PC-3 (cell line): ENCODE measurements at regions not wholly inside any gene's neighbourhood (a gene's known extent, or its start where the extent isn't known, plus 50 kb on each side); places are given as distances from the start of the nearest gene placed in this dataset.
"Not testable (repeated sequence)": the region's sequence is repeated elsewhere in the genome, so short reads cannot be mapped to it uniquely, and the experiment has no call there.

Experiments
- ATAC-seq: fragments of 200-7000 bp; cut with Tn5 transposase; 2 replicates; pipeline ENCODE4 v1.9.1; 2020; ENCODE audit warnings: mild to moderate bottlenecking, moderate library complexity
- BruUV-seq: library from RNA; stranded (reverse); fragments of 400-500 nt; replicated peaks from 2 replicates; lab custom pipeline; 2021; lab: Mats Ljungman, UMichigan
- CTCF ChIA-PET: fragments of 300-600 bp; sonication (Branson Sonifier 250); formaldehyde crosslinking; loops from one replicate; lab custom pipeline; 2022; ENCODE audit warnings: antibody characterized with exemption; lab: Charles Lee
- POLR2A ChIA-PET: fragments of 300-600 bp; sonication (Branson Sonifier 250); formaldehyde crosslinking; loops from one replicate; lab custom pipeline; 2022; ENCODE audit warnings: antibody characterized with exemption; ENCODE audit not compliant: unreplicated experiment; lab: Charles Lee
- DNase-seq: peaks from one replicate; pipeline ENCODE4 v3.0.0-alpha.2; 2015
- H2AFZ ChIP-seq: fragments of 300-600 bp; sonication (generic); 2 replicates; pipeline ENCODE4 v1.6.0; 2016; ENCODE audit warnings: antibody characterized with exemption, low read length
- H3F3A ChIP-seq: fragments of 300-600 bp; sonication (generic); one replicate; pipeline ENCODE4 v1.6.0; 2017; ENCODE audit warnings: antibody characterized with exemption, low read length, control low read depth, mild to moderate bottlenecking; ENCODE audit not compliant: unreplicated experiment
- H3K27ac ChIP-seq: fragments of 300-600 bp; sonication (generic); 2 replicates; pipeline ENCODE4 v1.5.1; 2016; ENCODE audit warnings: mild to moderate bottlenecking, low read length
- H3K27me3 ChIP-seq: fragments of 300-600 bp; sonication (generic); 2 replicates; pipeline ENCODE4 v1.6.1; 2016; ENCODE audit warnings: low read length, mixed read lengths
- H3K36me3 ChIP-seq: fragments of 300-600 bp; sonication (generic); 2 replicates; pipeline ENCODE4 v1.6.1; 2016; ENCODE audit warnings: low read depth, mixed run types, low read length, mixed read lengths
- H3K4me1 ChIP-seq: fragments of 300-600 bp; sonication (generic); 2 replicates; pipeline ENCODE4 v1.5.1; 2016; ENCODE audit warnings: low read length; ENCODE audit not compliant: insufficient read depth
- H3K4me2 ChIP-seq: fragments of 300-600 bp; sonication (generic); 2 replicates; pipeline ENCODE4 v1.6.0; 2016; ENCODE audit warnings: low read length
- H3K4me3 ChIP-seq: fragments of 300-600 bp; sonication (generic); 2 replicates; pipeline ENCODE4 v1.5.1; 2016; ENCODE audit warnings: mild to moderate bottlenecking, low read length, mixed read lengths
- H3K79me2 ChIP-seq: fragments of 300-600 bp; sonication (generic); 2 replicates; pipeline ENCODE4 v1.6.1; 2017; ENCODE audit warnings: low read length, mixed read lengths
- H3K9ac ChIP-seq: fragments of 300-600 bp; sonication (generic); 2 replicates; pipeline ENCODE4 v1.6.0; 2016; ENCODE audit warnings: mild to moderate bottlenecking, low read length
- H3K9me2 ChIP-seq: fragments of 300-600 bp; sonication (generic); replicated peaks from 2 replicates; pipeline ENCODE4 v1.6.1; 2016; ENCODE audit warnings: mixed run types, low read length, mixed read lengths
- H3K9me3 ChIP-seq: fragments of 300-600 bp; sonication (generic); 2 replicates; pipeline ENCODE4 v1.6.1; 2016; ENCODE audit warnings: low read length, mixed read lengths
- H4K20me1 ChIP-seq: fragments of 300-600 bp; sonication (generic); 2 replicates; pipeline ENCODE4 v1.6.1; 2016; ENCODE audit warnings: low read length, mixed read lengths
- CTCF ChIP-seq: fragments of 300-600 bp; sonication (generic); conservative IDR thresholded peaks from 2 replicates; pipeline ENCODE4 v1.5.1; 2017; ENCODE audit warnings: antibody characterized with exemption, low read depth, mild to moderate bottlenecking, low read length
- EZH2 ChIP-seq: fragments of 300-600 bp; sonication (generic); IDR thresholded peaks from one replicate; pipeline ENCODE4 v1.6.1; 2017; ENCODE audit warnings: antibody characterized with exemption, mild to moderate bottlenecking, low read length; ENCODE audit not compliant: unreplicated experiment
- EZH2phosphoT487 ChIP-seq: fragments of 300-600 bp; sonication (generic); IDR thresholded peaks from 2 replicates; pipeline ENCODE4 v1.6.1; 2018; ENCODE audit warnings: mild to moderate bottlenecking, antibody characterized with exemption, low read length, borderline replicate concordance
- intact Hi-C: fragments of 100-400 bp; cut with micrococcal nuclease; formaldehyde crosslinking; loops from 2 replicates; pipeline ENCODE4 v1.9.0; 2023

GRCh38 chrX:118231464-118231863 lies 114.4 kb upstream of the WDR44 start:
- H3K9me3 ChIP-seq: no peaks in the 10 kb centered on the region
- no peaks in the 10 kb centered on the region for H3F3A ChIP-seq
- DNase-seq (no peak), ATAC-seq (no peak)
- no peak overlapping the region for H2AFZ ChIP-seq
- H3K36me3 ChIP-seq: no peaks in the 10 kb centered on the region
- no peak overlapping the region for H3K4me2 ChIP-seq
- BruUV-seq: no TSS peak
- no peaks in the 10 kb centered on the region for H4K20me1 ChIP-seq
- H3K27ac ChIP-seq: no peak overlapping the region
- no peaks in the 10 kb centered on the region for H3K4me1 ChIP-seq
- no peak overlapping the region for H3K9ac ChIP-seq
- TF ChIP-seq CTCF: no peak
- no peak for TF ChIP-seq EZH2
- no peak for TF ChIP-seq EZH2phosphoT487
- no peaks in the 10 kb centered on the region for H3K9me2 ChIP-seq
- no peak overlapping the region for H3K4me3 ChIP-seq
- ChIA-PET POLR2A (no interaction called here), CTCF (no interaction called here)
- H3K27me3 ChIP-seq: no peaks in the 10 kb centered on the region
- no peaks in the 10 kb centered on the region for H3K79me2 ChIP-seq
- intact Hi-C loops: no loop called here

- DNase-seq (no peak), ATAC-seq (no peak)
- no peaks in the 10 kb centered on the region for H3K79me2 ChIP-seq
- H3F3A ChIP-seq: no peaks in the 10 kb centered on the region
- CTCF ChIA-PET: no interaction called here
- H3K4me2 ChIP-seq: no peak overlapping the region
- no peak overlapping the region for H3K9ac ChIP-seq
- no peaks in the 10 kb centered on the region for H3K27me3 ChIP-seq
- H4K20me1 ChIP-seq: no peaks in the 10 kb centered on the region
- POLR2A ChIA-PET: no interaction called here
- no peaks in the 10 kb centered on the region for H3K9me2 ChIP-seq
- no peak overlapping the region for H3K4me3 ChIP-seq
- TF ChIP-seq CTCF (no peak), EZH2 (no peak), EZH2phosphoT487 (no peak)
- H3K9me3 ChIP-seq: no peaks in the 10 kb centered on the region
- intact Hi-C loops: no loop called here
- no peak overlapping the region for H3K27ac ChIP-seq
- H3K4me1 ChIP-seq: no peaks in the 10 kb centered on the region
- H3K36me3 ChIP-seq: no peaks in the 10 kb centered on the region
- BruUV-seq: no TSS peak
- H2AFZ ChIP-seq: no peak overlapping the region
These were observed 106.6 kb upstream of the WDR44 start for GRCh38 chrX:118239178-118239870.

GRCh38 chrX:118239913-118240698 lies 105.8 kb upstream of the WDR44 start:
- H3K9me2 ChIP-seq: no peaks in the 10 kb centered on the region
- H3K79me2 ChIP-seq: no peaks in the 10 kb centered on the region
- H3K9ac ChIP-seq: no peak overlapping the region
- no peaks in the 10 kb centered on the region for H3K9me3 ChIP-seq
- ChIA-PET CTCF (no interaction called here), POLR2A (no interaction called here)
- no peaks in the 10 kb centered on the region for H3K36me3 ChIP-seq
- no peaks in the 10 kb centered on the region for H3K27me3 ChIP-seq
- H2AFZ ChIP-seq: no peak overlapping the region
- H3K4me2 ChIP-seq: no peak overlapping the region
- no peak overlapping the region for H3K4me3 ChIP-seq
- H3F3A ChIP-seq: no peaks in the 10 kb centered on the region
- DNase-seq: no peak
- BruUV-seq: no TSS peak
- TF ChIP-seq EZH2: no peak
- no peak for TF ChIP-seq EZH2phosphoT487
- no peak for TF ChIP-seq CTCF
- no peaks in the 10 kb centered on the region for H3K4me1 ChIP-seq
- no peak for ATAC-seq
- no peaks in the 10 kb centered on the region for H4K20me1 ChIP-seq
- intact Hi-C loops: no loop called here
- H3K27ac ChIP-seq: no peak overlapping the region

GRCh38 chrX:118246961-118247360 lies 98.9 kb upstream of the WDR44 start:
- H3K4me2 ChIP-seq, ATAC-seq, CTCF ChIA-PET, H4K20me1 ChIP-seq, BruUV-seq, H3K4me3 ChIP-seq, H3K9ac ChIP-seq, H3F3A ChIP-seq, H2AFZ ChIP-seq, H3K9me3 ChIP-seq, H3K27ac ChIP-seq, H3K79me2 ChIP-seq, intact Hi-C loops, H3K4me1 ChIP-seq, H3K36me3 ChIP-seq, H3K9me2 ChIP-seq, POLR2A ChIA-PET, DNase-seq, H3K27me3 ChIP-seq: not testable (repeated sequence)
